Tibial nerve (tissue), 4 donors: ENCODE measurements at regions not wholly inside any gene's neighbourhood (a gene's known extent, or its start where the extent isn't known, plus 50 kb on each side); places are given as distances from the start of the nearest gene placed in this dataset.

ENCODE experiments used
- CTCF ChIP-seq, 5 experiments: fragments of 200-600 bp in 3 of 5; fragments of 450-650 bp in 2 of 5; sonication (generic) in 3 of 5; IDR thresholded peaks; one replicate each; pipeline ENCODE4 v1.5.1; 2016 to 2019; ENCODE audit warnings: antibody characterized with exemption in 5 of 5, mild to moderate bottlenecking in 3 of 5, moderate library complexity in 2 of 5
- EP300 ChIP-seq, 2 donors: sonication (generic); formaldehyde crosslinking; IDR thresholded peaks; one replicate each; pipeline ENCODE4 v1.6.1; 2017; ENCODE audit warnings: antibody characterized with exemption in 2 of 2, mild to moderate bottlenecking in 1 of 2
- POLR2A ChIP-seq, 2 donors: fragments of 450-650 bp; IDR thresholded peaks; one replicate each; pipeline ENCODE4 v1.6.1; 2017; ENCODE audit warnings: antibody characterized with exemption in 2 of 2, mild to moderate bottlenecking in 2 of 2, moderate library complexity in 2 of 2

- no peak for TF ChIP-seq CTCF (IDR thresholded peaks at IDR 0.05)
- no peak for TF ChIP-seq POLR2A (IDR thresholded peaks at IDR 0.05)
- no peak for TF ChIP-seq EP300 (IDR thresholded peaks at IDR 0.05)
These were observed 1276.9 kb upstream of the WWC1 start for GRCh38 chr5:167014401-167015056.
